GM19467 (cell line): ENCODE measurements at regions not wholly inside any gene's neighbourhood (a gene's known extent, or its start where the extent isn't known, plus 50 kb on each side); places are given as distances from the start of the nearest gene placed in this dataset.

Source experiments
- ATAC-seq: cut with Tn5 transposase; IDR thresholded peaks from one replicate; pipeline ENCODE4 v1.9.1; 2021; ENCODE audit warnings: mild to moderate bottlenecking, moderate library complexity; ENCODE audit not compliant: unreplicated experiment

DNA sequence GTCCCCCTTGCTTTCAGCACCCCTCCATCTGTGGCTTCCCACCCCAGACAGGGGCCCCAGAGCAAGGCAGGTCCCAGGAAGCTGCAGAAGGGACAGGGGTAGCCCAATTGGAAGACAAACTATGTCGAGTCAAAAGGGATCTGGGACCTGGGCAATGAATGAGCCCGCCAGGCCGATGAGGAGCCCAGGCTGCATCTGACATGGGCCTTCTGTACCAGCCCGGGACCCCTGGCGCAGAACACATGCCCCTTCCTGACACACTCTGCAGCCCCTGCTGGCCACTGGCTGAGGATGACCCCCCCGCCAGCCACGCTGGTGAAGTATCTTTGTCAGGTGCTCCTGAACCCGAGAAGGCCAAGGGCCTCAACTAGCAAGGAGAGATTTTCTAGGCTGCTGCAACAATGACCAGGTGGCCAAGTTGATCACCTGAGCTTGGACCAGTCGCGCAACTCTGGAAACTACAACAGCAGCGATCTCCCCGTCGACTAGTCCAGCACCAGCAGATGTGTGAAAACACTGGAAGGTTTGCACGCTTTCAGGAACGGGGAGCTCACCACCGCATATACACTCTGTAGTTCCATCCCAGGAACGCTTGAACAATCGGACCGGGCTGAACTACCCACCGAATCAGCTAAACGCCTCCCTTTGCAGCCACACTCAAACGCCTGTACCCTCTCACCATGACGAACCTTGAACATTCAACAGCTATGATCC, 119.0 kb downstream of the NCOR2 start:
- ATAC-seq = no peak

DNA sequence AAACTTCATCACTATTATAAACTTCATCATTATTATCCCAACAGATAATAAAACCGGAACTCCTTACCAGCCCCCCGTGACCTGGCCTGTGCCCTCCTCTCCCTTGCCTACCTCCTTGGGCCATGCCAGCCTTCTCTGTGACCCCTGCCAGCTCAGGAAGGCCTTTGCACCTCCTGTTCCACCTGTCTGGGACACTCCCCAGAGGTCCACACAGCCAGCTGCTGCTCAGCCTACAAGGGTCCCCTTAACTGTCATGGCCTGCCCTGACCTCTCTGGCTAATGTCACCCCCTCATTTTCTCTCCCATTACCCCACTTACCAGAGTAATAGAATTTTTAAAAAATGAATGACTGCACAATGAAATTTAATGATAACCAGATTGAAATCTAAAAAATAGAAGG, 121.0 kb downstream of the NCOR2 start:
- no peak for ATAC-seq

DNA sequence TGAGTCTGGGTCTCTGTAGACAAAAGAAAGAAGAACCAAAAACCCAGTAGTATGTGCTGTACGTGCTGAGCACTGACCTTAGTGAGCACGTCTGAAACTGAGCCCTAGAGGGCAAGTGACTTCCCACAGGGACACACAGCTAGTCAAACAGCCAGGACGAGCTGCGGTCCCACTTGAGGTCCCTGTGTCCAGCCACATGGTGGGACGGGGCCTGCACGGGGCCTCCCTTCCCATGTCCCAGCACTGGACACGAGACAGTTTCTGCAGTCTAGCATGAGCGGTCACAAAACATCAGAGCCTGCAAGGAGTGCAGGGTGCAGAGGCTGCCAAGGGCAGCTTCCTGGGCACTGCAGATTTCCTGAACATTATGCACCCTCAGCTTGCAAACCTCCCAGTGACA, 121.6 kb downstream of the NCOR2 start:
- no peak for ATAC-seq

DNA sequence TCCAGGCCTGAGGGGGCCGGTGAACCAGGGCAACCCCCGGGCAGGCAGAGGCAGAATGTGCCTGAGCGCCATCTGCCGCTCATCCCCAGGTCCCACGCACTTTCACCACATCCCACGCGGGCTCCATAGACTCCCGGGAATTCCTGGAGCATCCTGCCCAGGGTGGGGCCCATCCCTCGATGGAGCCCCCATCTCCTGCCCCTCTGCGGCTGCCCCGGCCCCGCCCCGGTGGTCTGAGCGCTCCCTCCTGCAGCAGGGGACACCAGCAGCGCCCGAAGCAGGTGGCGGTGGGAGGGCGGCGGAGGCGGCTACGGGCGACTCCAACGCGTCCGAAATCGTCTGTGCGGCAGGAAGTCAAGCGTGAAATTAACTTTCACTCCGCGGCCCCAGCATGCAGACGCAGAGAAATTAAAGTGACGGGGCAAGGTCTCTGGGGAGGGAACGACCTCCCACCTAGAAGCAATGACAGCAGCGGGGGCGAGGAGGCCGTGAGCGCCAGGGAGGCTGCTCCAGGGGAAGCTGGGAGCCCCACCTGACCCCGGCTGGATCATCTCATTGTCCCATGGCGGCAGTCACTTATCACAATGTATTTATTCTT, 122.2 kb downstream of the NCOR2 start:
- no peak for ATAC-seq

DNA sequence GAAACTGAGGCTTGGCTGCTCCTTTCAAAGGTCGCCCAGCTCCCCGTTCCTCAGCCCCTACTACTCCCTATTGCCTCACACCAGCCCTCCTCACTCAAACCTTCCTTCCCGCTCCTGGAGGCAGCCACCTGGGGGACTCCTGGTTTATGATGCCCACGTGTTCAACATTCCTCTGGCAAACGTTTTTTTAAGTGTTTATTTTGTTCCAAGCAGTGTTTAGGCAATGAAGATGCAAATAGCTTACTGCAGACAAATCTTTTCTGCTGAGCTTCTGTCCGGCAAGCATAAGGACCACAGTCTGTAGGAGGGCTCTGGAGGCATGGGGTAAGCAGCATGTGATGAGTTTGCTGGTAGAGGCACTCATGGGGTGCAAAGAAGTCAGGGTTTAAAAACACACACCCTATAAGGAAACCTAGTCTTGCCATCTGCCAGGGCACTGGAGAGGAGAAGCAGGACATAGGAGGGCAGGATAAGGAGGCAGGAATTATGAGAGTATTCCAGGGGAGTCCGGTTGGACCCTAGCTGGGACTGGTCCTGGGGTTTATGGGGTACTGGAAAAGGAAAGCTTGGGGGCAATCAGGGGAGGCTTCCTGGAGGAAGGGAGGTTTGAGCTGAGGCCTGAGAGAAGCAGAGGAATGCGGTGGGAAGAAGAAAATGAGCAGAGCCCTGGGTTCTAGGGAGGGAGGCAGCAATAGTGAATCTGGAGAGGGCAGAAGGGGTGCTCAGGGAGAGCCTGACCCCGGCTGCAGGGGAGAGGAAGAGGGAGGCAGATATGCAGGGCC, 123.3 kb downstream of the NCOR2 start:
- no peak for ATAC-seq

DNA sequence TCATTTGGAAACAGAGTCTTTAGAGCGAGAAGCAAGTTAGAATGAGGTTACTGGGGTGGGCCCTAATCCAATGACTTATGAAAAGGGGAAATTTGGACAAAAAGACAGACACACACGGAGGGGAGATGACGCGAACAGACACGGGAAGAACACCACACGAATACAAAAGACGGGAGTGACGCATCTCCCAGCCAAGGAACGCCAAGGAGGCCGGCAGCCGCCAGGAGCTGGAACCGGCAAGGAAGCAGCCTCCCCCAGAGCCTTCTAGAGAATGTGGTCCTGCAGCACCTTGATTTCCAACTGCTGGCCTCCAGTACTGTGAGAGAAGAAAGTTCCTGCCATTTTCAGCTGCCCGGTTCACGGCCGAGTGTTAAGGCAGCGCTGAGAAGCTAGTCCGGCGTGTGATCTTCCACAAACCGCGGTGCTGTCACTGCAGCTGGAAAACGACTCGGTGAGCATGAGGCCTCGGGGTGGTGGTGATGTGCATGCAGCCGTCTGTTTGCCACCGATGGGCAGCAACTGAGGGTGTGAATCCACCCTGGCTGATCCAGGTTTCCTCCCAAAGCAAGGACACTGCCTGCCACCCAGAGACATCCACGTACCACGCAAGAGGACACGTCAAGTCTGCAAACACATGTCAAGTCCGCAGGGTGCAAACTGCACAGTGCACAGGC, 124.5 kb downstream of the NCOR2 start:
- no peak for ATAC-seq

DNA sequence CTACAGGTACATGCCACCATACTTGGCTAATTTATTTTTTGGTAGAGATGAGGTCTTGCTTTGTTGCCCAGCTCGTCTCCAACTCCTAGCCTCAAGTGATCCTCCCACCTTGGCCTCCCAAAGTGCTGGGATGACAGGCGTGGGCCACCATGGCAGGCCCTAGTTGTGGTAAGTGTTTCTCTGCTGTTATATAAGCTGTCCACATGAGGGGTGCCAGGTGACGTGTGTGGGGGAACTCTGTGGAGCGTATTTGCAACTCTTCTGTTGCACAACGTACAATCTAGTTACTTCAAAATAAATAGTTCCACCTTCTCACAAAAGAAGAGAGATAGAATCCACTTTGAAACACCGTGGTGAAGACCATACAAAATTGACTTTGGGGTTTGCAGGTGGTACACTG, 125.1 kb downstream of the NCOR2 start:
- no peak for ATAC-seq

DNA sequence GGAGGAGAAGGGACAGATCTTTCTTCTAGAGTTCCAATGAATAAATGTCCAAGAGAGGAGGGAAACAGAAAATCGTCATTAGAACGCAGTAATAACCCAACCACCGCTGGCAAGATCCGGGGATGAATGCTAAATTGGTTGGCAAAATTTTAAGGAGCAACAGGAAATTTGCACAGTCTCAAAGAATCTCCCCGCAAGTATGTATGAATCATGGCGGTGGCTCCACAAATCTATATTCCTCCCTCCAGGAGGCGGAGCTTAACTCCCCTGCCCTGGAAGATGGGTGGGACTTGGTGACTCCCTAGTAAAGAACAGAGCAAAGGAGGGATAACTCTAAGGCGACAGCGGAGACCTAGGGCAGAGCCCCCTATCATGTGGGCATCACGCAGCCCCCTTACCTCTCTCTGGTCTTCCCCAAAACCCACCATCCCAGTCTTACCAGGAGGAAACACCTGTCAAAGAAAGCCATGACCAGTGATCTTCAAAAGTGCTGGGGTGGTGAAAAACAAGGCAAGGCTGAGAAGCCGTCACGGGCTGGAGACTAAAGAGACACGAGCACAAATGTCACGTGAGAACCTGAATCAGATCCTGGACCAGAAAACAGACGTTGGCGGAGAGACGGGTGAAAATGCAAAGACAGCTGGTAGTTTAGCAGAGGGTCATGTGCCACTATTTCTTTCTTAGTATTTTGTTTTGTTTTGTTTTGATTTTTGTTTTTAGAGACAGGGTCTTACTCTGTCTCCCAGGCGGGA, 125.8 kb downstream of the NCOR2 start:
- ATAC-seq = no peak

DNA sequence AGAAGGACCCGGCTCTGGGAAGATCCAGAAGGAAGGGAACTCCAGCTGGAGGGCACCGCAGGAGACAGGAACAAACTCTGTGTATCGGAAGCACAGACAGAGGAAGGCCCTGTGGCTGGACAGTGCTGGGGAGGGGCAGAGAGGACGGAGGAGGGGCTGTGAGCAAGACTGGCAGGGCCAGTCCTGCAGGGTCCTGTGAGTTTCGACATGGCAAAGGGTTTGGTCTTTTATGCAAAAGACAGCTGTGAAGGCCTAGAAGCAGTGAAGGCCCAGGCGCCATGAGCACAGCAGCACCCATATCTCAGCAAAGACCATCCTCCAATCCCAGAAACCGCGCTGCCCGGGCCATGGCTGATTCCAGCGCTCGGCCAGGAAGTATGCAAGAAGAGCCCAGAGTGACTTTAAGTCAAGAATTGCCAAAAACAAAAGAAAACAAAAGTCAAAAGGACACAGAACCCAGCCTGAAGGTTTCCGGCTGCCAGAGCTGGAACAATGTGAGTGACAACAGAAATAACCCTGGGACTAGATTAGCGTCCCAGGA, 126.5 kb downstream of the NCOR2 start:
- no peak for ATAC-seq

DNA sequence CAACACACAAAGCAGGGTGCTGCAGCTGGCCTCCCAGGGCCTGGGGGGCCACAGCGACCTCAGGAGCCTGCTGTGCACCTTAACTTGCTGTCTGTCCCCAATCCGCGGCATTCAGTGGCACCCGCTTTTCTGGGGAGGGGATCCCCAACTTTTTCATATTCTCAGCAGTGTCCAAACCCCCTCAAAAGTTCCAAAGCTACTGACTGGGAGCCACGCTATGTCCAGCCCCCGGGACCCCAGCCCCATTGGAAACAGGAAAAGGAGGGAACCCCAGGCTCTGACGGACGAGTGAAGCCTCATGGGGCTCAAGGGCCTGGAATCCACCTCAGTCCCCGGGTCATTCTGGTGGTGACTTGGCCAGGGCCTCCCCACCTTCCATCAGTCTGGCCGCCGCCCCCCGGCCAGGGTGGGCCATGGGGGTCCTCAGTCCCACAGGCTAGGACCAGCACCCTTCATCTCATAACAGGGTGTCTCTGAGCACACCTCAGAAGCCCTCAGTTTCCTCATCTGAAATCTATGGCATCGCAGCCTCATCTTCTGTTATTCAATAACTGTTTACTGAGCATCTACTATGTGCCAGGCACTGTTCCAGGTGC, 127.3 kb downstream of the NCOR2 start:
- ATAC-seq = no peak

DNA sequence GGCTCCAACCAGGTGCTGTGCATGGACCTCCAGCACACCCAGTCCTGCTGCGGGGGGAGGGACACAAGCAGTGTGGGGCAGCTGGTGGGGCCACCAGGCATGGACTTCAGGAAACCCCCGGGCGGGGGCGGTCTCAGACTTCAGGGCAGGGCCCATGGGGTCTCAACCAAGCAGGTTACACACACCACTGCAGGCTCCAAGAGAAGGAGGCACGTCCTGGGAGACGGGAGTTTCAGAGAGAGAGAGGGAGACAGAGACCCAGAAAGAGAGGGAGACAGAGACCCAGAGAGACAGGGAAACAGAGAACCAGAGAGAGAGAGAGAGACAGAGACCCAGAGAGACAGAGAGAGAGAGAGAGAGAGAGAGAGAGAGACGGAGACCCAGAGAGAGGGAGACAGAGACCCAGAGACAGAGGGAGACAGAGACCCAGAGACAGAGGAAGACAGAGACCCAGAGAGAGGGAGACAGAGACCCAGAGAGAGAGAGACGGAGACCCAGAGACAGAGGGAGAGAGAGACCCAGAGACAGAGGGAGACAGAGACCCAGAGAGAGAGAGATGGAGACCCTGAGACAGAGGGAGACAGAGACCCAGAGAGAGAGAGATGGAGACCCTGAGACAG, 128.9 kb downstream of the NCOR2 start:
- no peak for ATAC-seq

DNA sequence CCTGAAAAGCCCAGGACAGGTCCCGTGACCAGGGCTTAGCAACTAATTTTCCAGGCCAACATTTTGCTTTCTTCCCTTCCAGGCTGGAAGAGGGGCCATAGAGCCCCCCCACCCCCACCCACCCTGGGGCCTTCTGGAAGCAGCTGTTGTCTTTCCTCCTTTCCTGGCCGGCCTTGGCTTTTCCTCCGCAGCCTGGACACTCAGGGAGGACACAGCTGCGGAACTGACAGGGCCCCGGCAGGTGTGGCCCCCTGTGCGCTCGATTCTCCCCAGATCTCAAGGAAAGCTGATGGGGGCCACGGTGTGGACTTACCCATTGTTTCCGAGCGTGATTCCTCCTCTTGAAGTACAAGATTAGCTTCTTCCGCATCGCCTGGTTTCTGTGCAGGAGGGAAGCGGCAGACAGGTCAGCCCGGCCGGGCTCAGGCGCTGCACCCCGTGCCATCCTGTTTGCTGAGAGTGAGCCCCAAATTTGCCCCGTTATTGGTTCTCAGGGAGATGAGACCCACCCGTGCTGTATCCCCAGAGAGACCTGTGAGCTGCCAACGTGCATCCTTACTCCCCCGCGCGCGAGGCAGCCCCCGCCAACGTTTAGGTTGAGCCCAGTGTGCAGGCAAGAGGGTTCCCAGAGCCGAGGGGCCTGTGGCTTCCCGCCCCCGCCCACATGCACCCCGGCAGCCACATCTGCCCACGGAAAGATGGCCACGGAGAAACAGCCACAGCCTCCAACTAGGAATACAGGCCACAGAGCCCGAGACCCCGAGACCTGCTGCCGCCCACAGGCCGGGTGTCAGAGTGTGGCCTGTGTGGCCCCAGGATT, 129.6 kb downstream of the NCOR2 start:
- ATAC-seq = no peak

DNA sequence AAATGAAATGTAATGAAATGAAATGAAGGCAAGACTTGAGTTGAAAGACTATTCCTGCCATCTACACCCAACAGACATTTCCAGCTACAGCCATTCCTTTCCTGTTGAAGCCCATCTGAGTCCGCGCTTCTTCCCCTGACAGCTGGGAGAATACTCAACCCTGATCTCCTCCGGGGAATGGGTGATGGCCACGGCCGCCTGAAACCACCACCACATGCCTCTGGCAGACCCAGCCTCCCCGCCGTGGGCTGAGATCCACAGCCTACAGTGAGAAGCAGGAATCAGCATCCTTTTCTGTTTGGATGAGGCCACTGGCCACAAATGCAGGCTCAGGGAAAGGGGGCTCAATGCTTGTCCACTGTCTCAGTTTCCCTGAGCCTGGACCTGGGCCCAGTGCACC, 130.3 kb downstream of the NCOR2 start:
- ATAC-seq = no peak

DNA sequence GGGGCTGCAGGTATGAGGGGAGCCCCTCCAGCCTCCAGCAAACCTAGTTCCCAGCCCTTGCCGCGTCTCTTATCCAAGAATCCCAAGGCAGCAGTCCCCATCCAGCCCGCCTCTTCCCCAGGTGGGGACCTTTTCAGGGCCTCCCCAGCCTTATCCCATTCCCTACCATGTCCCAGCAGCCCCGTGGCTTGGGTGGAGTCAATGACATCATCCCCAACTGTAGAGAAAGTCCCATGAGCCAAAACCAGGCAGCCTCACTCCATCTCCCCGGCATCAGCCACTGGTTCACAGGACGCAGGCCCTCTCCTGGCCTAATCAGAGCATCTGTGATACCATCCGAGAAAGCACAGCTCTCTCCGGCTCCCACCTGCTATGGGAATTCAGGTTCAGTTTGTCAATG, 131.0 kb downstream of the NCOR2 start:
- no peak for ATAC-seq

DNA sequence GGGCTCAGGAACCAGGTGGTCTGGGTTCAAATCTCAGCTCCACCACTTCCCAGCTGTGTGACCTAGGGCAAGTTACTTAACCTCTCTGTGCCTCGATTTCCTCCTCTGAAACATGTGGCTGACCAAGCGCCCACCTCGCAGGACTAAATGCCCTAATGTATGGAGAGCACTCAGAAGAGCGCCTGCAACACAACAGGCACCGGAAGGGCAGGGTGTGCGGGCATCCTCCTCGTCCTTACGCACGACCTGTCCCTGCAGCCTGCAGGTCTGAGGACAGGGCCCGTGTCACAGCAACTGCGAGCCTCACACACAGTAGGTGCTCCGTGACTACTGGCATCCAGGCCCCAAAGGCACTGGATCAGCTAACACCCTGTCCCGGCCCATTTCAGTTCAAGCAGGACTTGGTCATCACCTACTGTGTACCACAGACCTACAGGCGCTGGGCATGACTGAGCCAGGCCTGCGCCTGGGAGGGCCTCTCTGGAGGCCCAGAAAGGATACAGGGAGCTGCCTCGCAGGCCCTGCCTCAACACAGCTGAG, 131.5 kb downstream of the NCOR2 start:
- no peak for ATAC-seq

DNA sequence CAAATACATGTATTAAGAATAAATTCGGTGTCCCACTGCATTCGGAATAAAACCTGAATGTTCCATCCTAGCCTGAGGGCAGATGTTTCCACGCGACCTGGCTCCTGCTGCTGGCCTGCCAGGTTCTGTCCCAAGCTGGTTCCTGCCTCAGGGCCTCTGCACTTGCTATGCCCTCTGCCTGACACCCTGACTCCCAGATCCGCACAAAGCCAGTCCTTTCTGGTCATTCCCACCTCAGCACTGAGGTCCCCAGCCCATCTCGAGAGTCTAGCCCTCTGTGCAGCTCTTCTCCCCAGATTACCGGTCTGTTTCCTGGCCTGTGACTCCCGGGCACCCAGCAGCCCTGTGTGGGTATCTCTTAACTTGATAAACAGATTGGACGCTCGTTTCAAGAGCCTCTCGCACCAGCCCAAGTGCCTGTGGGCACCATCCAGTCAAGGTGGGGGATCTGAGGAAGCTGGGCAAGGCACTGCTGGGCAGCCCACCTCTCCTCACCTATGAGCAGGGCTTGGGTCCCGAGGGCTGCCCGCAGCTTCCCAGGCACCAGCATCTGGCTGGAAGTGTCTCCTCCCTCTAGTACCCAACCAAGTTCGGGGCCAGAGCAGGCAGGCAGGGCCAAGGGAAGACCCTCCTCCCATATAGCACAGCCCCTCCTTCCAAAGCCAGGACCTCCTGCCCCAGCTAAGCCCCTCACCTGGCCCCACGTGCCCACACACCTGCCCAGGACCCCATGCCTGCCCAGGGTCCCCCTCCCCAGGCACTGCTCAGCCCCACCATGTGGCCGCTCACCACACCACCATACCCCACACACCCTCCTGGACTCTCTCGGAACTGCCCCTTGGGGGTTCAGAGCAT, 132.2 kb downstream of the NCOR2 start:
- ATAC-seq = no peak

DNA sequence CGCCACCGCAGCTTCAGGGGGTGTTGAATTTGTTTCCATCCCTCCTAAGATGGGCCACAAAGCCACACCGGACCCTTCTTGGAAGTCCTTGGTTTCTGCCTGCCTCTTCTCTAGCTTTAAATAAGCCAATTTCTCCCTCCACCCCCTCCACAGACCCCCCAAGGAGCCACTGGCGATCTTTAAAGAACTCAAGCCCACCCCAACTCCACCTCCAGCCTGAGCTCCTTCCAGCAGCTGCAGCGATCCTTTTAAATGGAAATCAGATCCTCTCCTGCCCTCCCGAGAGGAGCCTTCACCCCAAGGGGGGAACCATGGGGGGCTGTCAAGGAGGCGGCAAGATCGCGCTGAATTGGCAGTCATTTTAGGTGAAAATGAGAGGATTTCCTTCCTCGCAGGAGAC, 133.1 kb downstream of the NCOR2 start:
- no peak for ATAC-seq

DNA sequence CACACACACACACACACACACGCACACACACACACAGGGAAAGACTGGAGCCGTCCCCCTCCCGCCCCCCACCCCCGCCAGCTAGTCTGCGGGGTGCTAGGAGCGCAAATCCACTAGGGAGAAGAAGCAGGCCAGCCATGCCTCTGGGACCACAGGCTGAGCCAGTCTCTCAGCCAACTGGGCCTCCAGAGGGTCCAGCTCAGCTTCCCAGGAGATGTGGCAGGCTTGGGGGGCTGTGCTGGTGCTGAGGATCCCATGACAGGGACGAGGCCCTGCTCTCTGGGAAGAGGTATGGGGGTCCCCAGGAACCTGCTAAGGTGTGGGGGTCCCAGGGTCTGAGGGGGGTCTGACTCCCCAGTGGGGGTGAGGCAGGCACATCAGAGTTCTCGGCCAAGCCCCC, 133.5 kb downstream of the NCOR2 start:
- no peak for ATAC-seq
